HG02642 (cell line): ENCODE measurements at regions not wholly inside any gene's neighbourhood (a gene's known extent, or its start where the extent isn't known, plus 50 kb on each side); places are given as distances from the start of the nearest gene placed in this dataset.
"Not testable (repeated sequence)": the region's sequence is repeated elsewhere in the genome, so short reads cannot be mapped to it uniquely, and the experiment has no call there.

Experiments
- ATAC-seq: cut with Tn5 transposase; IDR thresholded peaks from one replicate; pipeline ENCODE4 v1.9.1; 2021; ENCODE audit warnings: mild to moderate bottlenecking; ENCODE audit not compliant: unreplicated experiment, poor library complexity

DNA sequence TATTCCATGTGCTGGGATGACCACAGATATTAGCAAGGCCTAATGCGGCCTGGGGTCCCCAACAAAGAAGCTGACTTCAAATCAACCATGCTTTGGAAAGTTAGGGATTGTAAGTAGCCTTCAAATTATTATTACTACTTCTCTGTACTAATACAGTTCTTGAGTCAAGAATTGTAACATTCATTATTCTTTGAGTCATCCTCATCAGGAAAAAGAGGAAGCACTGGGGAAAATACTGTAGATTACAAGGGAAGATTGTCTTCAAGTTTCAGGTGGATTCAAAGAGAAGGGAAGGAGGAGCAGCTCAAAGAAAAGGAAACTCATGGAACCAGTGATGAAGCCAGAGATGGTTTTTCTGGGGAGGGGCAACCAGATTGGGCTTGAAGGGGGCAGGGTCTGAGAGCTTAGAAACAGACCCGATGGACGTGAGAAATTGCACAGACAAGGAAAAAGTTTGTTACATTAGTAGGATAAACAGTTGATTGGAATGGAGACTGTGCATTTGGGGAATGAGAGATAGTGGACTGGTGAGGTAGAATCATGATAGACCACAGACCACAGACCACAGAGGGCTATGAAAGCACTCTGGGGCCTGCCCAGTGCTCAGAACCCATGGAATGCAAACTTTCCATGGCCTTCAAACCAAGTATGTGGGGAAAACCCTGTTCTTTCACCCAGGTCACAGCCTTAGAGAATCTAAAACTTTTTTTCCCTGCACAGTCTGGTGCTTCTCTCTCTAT lies 209.9 kb downstream of the ZNF365 start:
- peak; percentile 56 for ATAC-seq

GRCh38 chr10:62584731-62585130 lies 210.6 kb downstream of the ZNF365 start:
- ATAC-seq = no peak

DNA sequence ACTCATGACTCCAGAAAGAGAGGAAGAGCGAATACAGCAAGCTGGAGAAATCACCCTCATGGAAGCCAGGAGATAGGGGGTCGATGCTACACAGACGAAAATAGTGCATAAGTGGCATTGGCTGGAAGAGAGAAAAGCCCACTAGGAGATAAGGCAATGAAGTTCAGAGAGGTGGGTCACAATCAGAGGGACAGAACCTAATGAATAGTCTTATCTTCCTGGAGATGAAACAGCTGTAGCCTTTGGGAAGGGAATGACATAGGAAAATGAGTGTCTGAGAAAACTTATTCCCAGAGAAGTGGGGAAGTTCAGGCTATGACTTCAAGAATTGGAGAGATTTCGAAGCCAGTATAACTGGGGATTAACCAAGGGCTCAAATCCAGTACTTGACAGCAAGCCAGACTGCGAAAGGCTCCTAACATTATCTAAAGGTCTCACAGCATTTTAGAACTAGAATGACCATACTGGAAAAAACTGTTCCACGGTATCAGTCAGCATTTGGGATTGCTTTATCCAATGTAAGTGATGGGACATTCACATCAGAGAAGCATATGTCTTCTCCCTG lies 211.1 kb downstream of the ZNF365 start:
- no peak for ATAC-seq

DNA sequence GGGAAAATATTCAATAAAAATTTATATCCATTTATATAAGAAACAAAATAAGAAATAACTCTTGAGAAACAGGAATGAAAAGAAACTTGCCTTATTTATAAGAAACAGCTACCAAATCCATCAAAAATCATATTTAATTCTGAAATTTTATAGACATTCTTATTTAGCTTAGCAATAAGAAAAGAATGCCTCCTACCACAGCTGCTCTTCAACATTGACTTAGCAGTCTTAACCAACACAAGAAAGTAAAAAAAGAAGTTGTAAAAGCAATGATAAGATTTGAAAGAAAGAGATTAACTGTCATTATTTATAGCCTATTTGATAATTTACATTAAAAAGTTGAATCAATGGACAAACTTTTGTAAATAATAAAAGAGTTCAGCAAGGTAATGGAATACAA lies 212.8 kb downstream of the ZNF365 start:
- no peak for ATAC-seq

GRCh38 chr10:62588116-62588515 lies 213.9 kb downstream of the ZNF365 start:
- no peak for ATAC-seq

DNA sequence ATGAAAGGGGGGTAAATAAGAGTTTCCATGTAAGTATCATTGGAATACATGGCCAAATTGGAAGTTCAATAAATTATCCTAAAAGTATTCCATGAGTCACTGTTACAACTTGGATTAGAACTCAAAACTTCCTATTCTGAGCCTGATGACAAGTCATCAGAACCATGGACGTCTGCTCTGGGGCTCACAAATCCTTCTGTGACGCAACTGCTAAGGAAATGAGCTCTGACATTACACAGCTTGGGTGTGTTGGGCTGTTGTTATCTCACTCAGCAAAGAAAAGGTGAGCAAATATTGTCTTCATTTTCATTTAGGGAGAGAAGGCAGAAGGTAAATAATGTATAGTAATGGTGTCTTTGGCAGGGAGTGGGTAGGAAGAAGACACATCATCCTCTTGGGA lies 214.8 kb upstream of the ADO start:
- no peak for ATAC-seq

- ATAC-seq = no peak
These were observed 214.2 kb upstream of the ADO start for GRCh38 chr10:62590306-62590705.

GRCh38 chr10:62594093-62594520 lies 210.4 kb upstream of the ADO start:
- peak; percentile 84 for ATAC-seq

DNA sequence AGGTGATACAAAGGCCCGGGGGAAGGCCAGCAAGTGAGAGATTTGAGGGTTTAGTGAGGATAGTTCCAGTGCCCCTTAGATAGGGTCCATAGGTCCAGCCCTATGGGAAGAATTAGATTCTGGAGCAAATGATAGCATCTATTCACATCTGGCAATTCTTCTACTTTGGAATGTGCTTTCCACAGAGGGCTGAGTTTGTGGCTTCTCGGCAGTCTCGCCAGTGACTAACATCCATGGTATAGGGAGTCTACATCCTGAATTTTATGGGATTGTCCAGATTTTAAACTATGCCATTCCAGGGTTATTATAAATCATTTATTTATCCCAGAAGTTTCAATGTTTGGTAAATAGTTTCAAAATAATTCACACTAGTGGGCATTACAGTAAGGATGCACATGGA lies 207.3 kb upstream of the ADO start:
- ATAC-seq = no peak

DNA sequence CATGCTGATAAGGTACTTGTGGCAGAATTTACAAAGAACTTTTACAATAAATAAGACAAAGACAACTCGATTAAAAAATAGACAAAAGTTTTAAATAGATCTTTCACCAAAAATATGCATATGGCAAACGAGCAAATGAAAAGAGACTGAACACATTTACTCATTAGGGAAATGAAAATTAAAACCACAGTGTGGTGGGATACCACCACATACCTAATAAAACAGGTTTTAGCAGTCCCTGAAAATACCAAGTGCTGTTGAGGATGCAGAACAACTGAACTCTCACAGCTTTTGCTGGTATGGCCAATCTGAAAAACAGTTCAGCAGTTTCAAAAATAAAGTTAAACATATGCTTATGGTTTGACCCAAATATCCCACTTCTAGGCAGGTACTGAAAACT lies 205.4 kb upstream of the ADO start:
- no peak for ATAC-seq

DNA sequence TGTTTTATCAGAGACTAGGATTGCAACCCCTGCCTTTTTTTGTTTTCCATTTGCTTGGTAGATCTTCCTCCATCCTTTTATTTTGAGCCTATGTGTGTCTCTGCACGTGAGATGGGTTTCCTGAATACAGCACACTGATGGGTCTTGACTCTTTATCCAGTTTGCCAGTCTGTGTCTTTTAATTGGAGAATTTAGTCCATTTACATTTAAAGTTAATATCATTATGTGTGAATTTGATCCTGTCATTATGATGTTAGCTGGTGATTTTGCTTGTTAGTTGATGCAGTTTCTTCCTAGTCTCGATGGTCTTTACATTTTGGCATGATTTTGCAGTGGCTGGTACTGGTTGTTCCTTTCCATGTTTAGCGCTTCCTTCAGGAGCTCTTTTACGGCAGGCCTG lies 198.0 kb upstream of the ADO start:
- not testable (repeated sequence) for ATAC-seq

- ATAC-seq = not testable (repeated sequence)
These were observed 196.2 kb upstream of the ADO start for GRCh38 chr10:62608189-62608875.

DNA sequence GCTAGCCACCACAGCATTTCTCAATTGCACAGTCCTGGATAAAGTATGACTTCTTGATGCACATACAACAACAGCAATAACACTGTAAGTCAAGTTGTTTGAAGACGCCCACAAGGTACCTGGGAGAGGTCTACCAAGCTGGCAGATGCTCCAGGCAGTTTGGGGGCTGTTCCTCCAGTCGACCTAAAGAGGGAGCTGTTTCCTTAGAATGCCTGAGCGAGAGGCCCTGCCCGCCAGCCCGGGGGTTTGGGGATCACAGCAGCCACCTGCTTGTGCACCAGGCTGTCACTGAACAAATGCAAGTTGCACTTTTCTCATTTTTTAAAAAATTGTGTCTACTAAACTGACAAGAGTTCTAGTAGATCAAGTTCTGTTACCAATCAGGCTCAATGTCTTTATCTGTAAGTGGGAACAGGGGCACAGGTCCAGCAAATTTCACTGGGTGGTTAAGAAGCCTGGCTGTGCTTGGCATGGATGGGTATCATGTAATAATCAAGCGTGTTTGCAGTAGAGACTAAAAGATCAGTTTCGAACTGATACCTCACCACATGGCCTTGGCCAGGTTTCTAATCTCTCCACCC lies 193.8 kb upstream of the ADO start:
- peak; percentile 75 for ATAC-seq

DNA sequence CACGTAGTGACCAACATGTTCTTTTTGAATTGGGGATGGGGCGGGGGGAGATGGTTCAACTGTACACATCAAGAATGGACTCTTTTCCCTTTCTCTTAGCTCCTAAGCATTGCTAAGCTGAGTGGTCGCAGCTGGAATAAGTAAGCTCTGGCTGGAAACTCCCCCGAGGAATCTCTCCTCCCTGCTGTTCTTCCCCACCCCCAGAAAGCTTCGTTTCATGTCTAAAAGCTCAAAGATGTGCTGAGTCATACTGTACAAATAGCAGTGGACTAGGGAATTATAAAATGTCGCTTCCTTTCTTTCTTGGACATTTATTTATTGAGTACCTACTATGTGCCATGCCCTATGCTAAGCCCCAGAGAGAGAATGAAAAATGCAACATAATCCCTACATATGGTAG lies 191.1 kb upstream of the ADO start:
- no peak for ATAC-seq

GRCh38 chr10:62613859-62614258 lies 190.7 kb upstream of the ADO start:
- ATAC-seq = no peak

GRCh38 chr10:62614389-62615157 lies 189.9 kb upstream of the ADO start:
- peak; percentile 57 for ATAC-seq

DNA sequence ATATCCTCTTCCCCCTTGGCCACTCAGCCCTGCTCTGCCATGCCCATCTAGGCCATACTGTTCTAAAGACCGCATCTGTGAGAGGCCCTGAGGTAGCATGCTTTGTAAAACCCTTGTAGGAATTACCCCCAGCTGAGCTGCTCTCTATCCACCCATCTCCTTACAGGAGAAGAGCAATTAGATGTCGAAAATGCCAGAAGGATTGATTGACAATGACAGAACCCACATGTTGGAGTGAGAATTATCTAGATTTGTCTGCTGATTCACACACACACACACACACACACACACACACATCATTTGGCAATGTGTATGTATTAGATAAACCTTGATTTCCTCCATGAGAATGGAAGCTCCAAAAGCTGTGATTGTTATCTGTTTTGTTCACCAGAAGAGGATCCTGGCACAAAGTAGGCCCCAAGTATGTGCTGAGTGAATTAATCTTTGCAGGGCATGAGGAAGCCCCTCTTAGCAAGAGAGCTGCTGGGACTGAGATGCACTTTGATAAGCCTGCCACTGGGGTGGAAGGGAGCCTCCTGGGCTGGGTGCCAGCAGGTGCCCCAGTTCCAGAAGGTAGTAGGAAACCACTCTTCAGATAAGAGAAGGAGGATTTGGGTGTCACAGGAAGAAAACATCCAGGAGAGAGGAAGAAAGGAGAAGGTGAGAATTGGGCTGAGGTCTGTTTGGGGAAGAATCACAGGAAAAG lies 187.5 kb upstream of the ADO start:
- ATAC-seq = no peak

GRCh38 chr10:62617652-62618051 lies 186.9 kb upstream of the ADO start:
- no peak for ATAC-seq

- no peak for ATAC-seq
These were observed 186.5 kb upstream of the ADO start for GRCh38 chr10:62618054-62618453.
